SK-N-SH treated with all-trans-retinoic acid at 6 μM for 48 hours (cell line): ENCODE measurements at regions not wholly inside any gene's neighbourhood (a gene's known extent, or its start where the extent isn't known, plus 50 kb on each side); places are given as distances from the start of the nearest gene placed in this dataset.

Experiments used
- CSDC2 ChIP-seq: fragments of 250-450 bp; sonication (Bioruptor Pico); IDR thresholded peaks from 2 replicates; pipeline ENCODE4 v1.5.0; 2020; ENCODE audit warnings: mild to moderate bottlenecking, moderate library complexity
- PATZ1 ChIP-seq: fragments of 250-450 bp; sonication (Bioruptor Pico); IDR thresholded peaks from 2 replicates; pipeline ENCODE4 v1.8.0; 2020; ENCODE audit warnings: mild to moderate bottlenecking, moderate library complexity, borderline replicate concordance
- ZNF70 ChIP-seq: fragments of 450-650 bp; formaldehyde crosslinking; IDR thresholded peaks from 2 replicates; pipeline ENCODE4 v1.5.0; 2020; ENCODE audit warnings: mild to moderate bottlenecking, moderate library complexity
- TF ChIP-seq, protein P1 (sequence below): fragments of 250-450 bp; sonication (Bioruptor Pico); IDR thresholded peaks from 2 replicates; pipeline ENCODE4 v1.5.1; 2021; ENCODE audit warnings: mild to moderate bottlenecking, moderate library complexity
- TF ChIP-seq, protein P2 (sequence below): fragments of 250-450 bp; sonication (Bioruptor Pico); IDR thresholded peaks from 2 replicates; pipeline ENCODE4 v1.5.0; 2020; ENCODE audit warnings: mild to moderate bottlenecking, moderate library complexity

DNA sequence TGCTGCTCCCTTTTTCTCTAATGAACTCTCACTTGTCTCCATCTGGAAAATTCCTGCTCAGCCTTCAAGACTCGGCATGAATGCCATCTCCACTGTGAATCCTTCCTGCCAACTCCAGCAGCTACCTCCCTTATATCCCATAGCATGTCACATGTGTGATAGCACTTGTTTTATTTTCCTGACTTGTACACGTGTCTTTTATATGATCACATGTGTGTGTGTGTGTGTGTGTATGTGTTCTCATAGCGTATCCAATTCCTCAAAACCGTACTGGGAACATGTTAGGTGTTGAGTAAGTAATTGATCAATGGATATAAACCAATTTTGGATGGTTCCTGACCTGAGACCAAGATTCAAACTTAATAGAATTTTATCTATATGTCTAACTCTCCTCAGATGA, 1107.7 kb downstream of the GALC start:
- TF ChIP-seq, protein P1, sequence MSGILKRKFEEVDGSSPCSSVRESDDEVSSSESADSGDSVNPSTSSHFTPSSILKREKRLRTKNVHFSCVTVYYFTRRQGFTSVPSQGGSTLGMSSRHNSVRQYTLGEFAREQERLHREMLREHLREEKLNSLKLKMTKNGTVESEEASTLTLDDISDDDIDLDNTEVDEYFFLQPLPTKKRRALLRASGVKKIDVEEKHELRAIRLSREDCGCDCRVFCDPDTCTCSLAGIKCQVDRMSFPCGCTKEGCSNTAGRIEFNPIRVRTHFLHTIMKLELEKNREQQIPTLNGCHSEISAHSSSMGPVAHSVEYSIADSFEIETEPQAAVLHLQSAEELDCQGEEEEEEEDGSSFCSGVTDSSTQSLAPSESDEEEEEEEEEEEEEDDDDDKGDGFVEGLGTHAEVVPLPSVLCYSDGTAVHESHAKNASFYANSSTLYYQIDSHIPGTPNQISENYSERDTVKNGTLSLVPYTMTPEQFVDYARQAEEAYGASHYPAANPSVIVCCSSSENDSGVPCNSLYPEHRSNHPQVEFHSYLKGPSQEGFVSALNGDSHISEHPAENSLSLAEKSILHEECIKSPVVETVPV (CRISPR knock-in tag): no peak
- TF ChIP-seq, protein P2, sequence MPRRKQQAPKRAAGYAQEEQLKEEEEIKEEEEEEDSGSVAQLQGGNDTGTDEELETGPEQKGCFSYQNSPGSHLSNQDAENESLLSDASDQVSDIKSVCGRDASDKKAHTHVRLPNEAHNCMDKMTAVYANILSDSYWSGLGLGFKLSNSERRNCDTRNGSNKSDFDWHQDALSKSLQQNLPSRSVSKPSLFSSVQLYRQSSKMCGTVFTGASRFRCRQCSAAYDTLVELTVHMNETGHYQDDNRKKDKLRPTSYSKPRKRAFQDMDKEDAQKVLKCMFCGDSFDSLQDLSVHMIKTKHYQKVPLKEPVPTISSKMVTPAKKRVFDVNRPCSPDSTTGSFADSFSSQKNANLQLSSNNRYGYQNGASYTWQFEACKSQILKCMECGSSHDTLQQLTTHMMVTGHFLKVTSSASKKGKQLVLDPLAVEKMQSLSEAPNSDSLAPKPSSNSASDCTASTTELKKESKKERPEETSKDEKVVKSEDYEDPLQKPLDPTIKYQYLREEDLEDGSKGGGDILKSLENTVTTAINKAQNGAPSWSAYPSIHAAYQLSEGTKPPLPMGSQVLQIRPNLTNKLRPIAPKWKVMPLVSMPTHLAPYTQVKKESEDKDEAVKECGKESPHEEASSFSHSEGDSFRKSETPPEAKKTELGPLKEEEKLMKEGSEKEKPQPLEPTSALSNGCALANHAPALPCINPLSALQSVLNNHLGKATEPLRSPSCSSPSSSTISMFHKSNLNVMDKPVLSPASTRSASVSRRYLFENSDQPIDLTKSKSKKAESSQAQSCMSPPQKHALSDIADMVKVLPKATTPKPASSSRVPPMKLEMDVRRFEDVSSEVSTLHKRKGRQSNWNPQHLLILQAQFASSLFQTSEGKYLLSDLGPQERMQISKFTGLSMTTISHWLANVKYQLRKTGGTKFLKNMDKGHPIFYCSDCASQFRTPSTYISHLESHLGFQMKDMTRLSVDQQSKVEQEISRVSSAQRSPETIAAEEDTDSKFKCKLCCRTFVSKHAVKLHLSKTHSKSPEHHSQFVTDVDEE (CRISPR knock-in tag): no peak
- no peak for TF ChIP-seq PATZ1 (CRISPR knock-in tag)
- TF ChIP-seq ZNF70 (CRISPR knock-in tag): no peak
- no peak for TF ChIP-seq CSDC2
